B cell (primary cell): ENCODE measurements at regions not wholly inside any gene's neighbourhood (a gene's known extent, or its start where the extent isn't known, plus 50 kb on each side); places are given as distances from the start of the nearest gene placed in this dataset.

Experiments used
- ATAC-seq: fragments of 200-7000 bp; cut with Tn5 transposase; one replicate; pipeline ENCODE4 v1.10.0; 2021; ENCODE audit warnings: low read depth, mild to moderate bottlenecking, moderate number of reproducible peaks, moderate library complexity
- CTCF ChIA-PET: fragments of 350-600 bp; sonication (Branson Sonifier 250); formaldehyde crosslinking; loops from one replicate; lab custom pipeline; 2021; ENCODE audit warnings: antibody characterized with exemption, inconsistent platforms; lab: Charles Lee
- POLR2A ChIA-PET: fragments of 350-600 bp; sonication (Branson Sonifier 250); formaldehyde crosslinking; loops from one replicate; lab custom pipeline; 2021; ENCODE audit warnings: antibody characterized with exemption; lab: Charles Lee
- DNase-seq: peaks from one replicate; pipeline ENCODE4 v3.0.0; 2013
- H2AFZ ChIP-seq: 2 replicates; pipeline ENCODE4 v1.6.1; 2012; ENCODE audit warnings: mild to moderate bottlenecking, low read depth, low read length; ENCODE audit not compliant: insufficient read depth, poor library complexity, severe bottlenecking
- H3K27ac ChIP-seq, 2 donors: 1 replicate in 1 of 2; 2 replicates in 1 of 2; pipeline ENCODE4 v1.5.1; 2012 to 2013; ENCODE audit warnings: low read length in 2 of 2, mild to moderate bottlenecking in 2 of 2, moderate library complexity in 1 of 2
- H3K27me3 ChIP-seq, 4 experiments: fragments of 200-600 bp in 1 of 4; sonication (generic) in 1 of 4; replicated peaks in 1 of 4; 1 replicate in 2 of 4; 2 replicates in 2 of 4; pipeline versions ENCODE4 v1.6.1 to v1.7.0; 2013 to 2016; ENCODE audit warnings: low read length in 3 of 4, mild to moderate bottlenecking in 2 of 4, mixed read lengths in 1 of 4, moderate library complexity in 1 of 4; ENCODE audit not compliant: insufficient read depth in 4 of 4, control insufficient read depth in 3 of 4; ENCODE audit errors: control extremely low read depth in 1 of 4
- H3K36me3 ChIP-seq, 2 experiments: replicated peaks in 1 of 2; 1 replicate in 1 of 2; 2 replicates in 1 of 2; pipeline versions ENCODE4 v1.6.1 to v1.7.1; 2013; ENCODE audit warnings: low read length in 1 of 2; ENCODE audit not compliant: insufficient read depth in 2 of 2, control insufficient read depth in 1 of 2; ENCODE audit errors: control extremely low read depth in 1 of 2, extremely low read depth in 1 of 2
- H3K4me1 ChIP-seq, 2 donors: fragments of 200-600 bp in 1 of 2; sonication (generic) in 1 of 2; 1 replicate in 1 of 2; 2 replicates in 1 of 2; pipeline versions ENCODE4 v1.5.1 to v1.6.1; 2013 to 2017; ENCODE audit warnings: low read length in 2 of 2; ENCODE audit not compliant: control insufficient read depth in 2 of 2, insufficient read depth in 2 of 2
- H3K4me2 ChIP-seq: replicated peaks from 2 replicates; pipeline ENCODE3; 2012; ENCODE audit warnings: mild to moderate bottlenecking, low read depth, low read length; ENCODE audit not compliant: poor library complexity, severe bottlenecking
- H3K4me3 ChIP-seq, 5 experiments: fragments of 200-600 bp in 1 of 5; sonication (generic) in 1 of 5; 1 replicate in 3 of 5; 2 replicates in 2 of 5; pipeline versions ENCODE4 v1.5.1 to v1.7.0; 2011 to 2016; ENCODE audit warnings: low read length in 4 of 5, mild to moderate bottlenecking in 4 of 5, low read depth in 2 of 5, control low read depth in 1 of 5, moderate library complexity in 1 of 5; ENCODE audit not compliant: insufficient read depth in 1 of 5; ENCODE audit errors: control extremely low read depth in 1 of 5, extremely low read depth in 1 of 5
- H3K79me2 ChIP-seq: fragments of 200-600 bp; sonication (generic); one replicate; pipeline ENCODE4 v1.6.0; 2016; ENCODE audit warnings: low read length; ENCODE audit not compliant: control insufficient read depth, insufficient read depth
- H3K9ac ChIP-seq: fragments of 200-600 bp; sonication (generic); 2 replicates; pipeline ENCODE4 v1.6.1; 2017; ENCODE audit warnings: mild to moderate bottlenecking, low read length, moderate library complexity
- H3K9me3 ChIP-seq, 3 donors: one replicate each; pipeline versions ENCODE4 v1.6.1 to v1.7.1; 2013; ENCODE audit warnings: low read length in 2 of 3; ENCODE audit not compliant: control insufficient read depth in 2 of 3, insufficient read depth in 1 of 3; ENCODE audit errors: control extremely low read depth in 1 of 3
- H4K20me1 ChIP-seq: 2 replicates; pipeline ENCODE4 v1.6.0; 2012; ENCODE audit warnings: mild to moderate bottlenecking, low read length; ENCODE audit not compliant: insufficient read depth, control insufficient read depth, poor library complexity, severe bottlenecking
- H3K27ac Mint-ChIP-seq: one replicate; pipeline ENCODE4 v1.8.0; 2021; ENCODE audit warnings: mixed read lengths
- H3K27me3 Mint-ChIP-seq: one replicate; pipeline ENCODE4 v1.8.0; 2021; ENCODE audit warnings: mixed read lengths
- H3K4me1 Mint-ChIP-seq: one replicate; pipeline ENCODE4 v1.8.0; 2021; ENCODE audit warnings: mixed read lengths
- H3K4me3 Mint-ChIP-seq: one replicate; pipeline ENCODE4 v1.8.0; 2021; ENCODE audit warnings: mixed read lengths
- H3K9me3 Mint-ChIP-seq: one replicate; pipeline ENCODE4 v1.8.0; 2022; ENCODE audit warnings: mixed read lengths; ENCODE audit not compliant: insufficient read depth
- EZH2 ChIP-seq: IDR thresholded peaks from 2 replicates; pipeline ENCODE4 v1.6.1; 2012; ENCODE audit warnings: borderline replicate concordance, low read depth, mild to moderate bottlenecking, moderate library complexity, low read length; ENCODE audit not compliant: insufficient read depth, poor library complexity, severe bottlenecking
- WGBS: methylation state at CpG from one replicate; pipeline ENCODE4 v1.1.5; 2013; ENCODE audit warnings: missing lambda C conversion rate; ENCODE audit not compliant: insufficient coverage; 5-methylcytosine and 5-hydroxymethylcytosine counted together
- intact Hi-C: fragments of 100-400 bp; cut with micrococcal nuclease; formaldehyde crosslinking; loops from one replicate; pipeline ENCODE4 v1.10.0; 2022
- TF ChIP-seq, protein P1 (sequence below): fragments of 200-600 bp; IDR thresholded peaks from one replicate; pipeline ENCODE4 v1.8.0; 2022; ENCODE audit warnings: antibody characterized with exemption, mild to moderate bottlenecking

DNA sequence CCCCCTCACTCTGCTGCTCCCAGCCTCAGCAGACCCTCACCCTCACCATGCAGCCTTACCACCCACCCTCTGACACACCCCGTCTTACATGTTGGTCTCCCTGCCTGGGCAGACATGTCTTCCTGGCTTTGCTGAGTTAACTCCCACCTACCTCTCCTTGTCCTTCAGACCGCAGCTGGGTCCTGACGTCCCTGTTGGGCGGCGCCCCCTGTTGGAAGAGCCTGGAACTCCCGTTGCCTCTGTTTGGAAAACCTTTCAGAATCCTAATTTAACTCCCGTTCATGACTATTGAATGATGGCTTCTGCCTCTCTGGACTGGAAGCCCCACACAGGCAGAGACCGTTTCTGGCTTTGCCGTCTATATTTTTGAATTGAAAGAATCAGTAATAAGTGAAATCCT is 245.1 kb downstream of the MYLK4 start:
- POLR2A ChIA-PET: no interaction called here
- H3K4me1 Mint-ChIP-seq: no peaks in the 10 kb centered on the region
- Histone ChIP-seq H3K27me3 (peaks cover 0 to 15% (median 3%) of the 10 kb centered on the region in 4 experiments), H3K4me2 (no peak overlapping the region), H3K36me3 (no peaks in the 10 kb centered on the region), H3K9me3 (no peaks in the 10 kb centered on the region), H3K4me3 (no peak overlapping the region), H4K20me1 (no peaks in the 10 kb centered on the region), H2AFZ (no peak overlapping the region), H3K9ac (no peak overlapping the region), H3K4me1 (no peaks in the 10 kb centered on the region), H3K27ac (no peak overlapping the region), H3K79me2 (no peaks in the 10 kb centered on the region)
- no peak for DNase-seq
- H3K27me3 Mint-ChIP-seq: peaks cover 41% of the 10 kb centered on the region
- intact Hi-C loops: no loop called here
- ATAC-seq: no peak
- TF ChIP-seq, protein P1, sequence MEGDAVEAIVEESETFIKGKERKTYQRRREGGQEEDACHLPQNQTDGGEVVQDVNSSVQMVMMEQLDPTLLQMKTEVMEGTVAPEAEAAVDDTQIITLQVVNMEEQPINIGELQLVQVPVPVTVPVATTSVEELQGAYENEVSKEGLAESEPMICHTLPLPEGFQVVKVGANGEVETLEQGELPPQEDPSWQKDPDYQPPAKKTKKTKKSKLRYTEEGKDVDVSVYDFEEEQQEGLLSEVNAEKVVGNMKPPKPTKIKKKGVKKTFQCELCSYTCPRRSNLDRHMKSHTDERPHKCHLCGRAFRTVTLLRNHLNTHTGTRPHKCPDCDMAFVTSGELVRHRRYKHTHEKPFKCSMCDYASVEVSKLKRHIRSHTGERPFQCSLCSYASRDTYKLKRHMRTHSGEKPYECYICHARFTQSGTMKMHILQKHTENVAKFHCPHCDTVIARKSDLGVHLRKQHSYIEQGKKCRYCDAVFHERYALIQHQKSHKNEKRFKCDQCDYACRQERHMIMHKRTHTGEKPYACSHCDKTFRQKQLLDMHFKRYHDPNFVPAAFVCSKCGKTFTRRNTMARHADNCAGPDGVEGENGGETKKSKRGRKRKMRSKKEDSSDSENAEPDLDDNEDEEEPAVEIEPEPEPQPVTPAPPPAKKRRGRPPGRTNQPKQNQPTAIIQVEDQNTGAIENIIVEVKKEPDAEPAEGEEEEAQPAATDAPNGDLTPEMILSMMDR: no peak
- TF ChIP-seq EZH2: no peak
- WGBS: 49% methylated on average over 8 of the region's 9 CpGs
- H3K27ac Mint-ChIP-seq: no peak overlapping the region
- H3K4me3 Mint-ChIP-seq: no peak overlapping the region
- no peaks in the 10 kb centered on the region for H3K9me3 Mint-ChIP-seq
- CTCF ChIA-PET: no interaction called here

DNA sequence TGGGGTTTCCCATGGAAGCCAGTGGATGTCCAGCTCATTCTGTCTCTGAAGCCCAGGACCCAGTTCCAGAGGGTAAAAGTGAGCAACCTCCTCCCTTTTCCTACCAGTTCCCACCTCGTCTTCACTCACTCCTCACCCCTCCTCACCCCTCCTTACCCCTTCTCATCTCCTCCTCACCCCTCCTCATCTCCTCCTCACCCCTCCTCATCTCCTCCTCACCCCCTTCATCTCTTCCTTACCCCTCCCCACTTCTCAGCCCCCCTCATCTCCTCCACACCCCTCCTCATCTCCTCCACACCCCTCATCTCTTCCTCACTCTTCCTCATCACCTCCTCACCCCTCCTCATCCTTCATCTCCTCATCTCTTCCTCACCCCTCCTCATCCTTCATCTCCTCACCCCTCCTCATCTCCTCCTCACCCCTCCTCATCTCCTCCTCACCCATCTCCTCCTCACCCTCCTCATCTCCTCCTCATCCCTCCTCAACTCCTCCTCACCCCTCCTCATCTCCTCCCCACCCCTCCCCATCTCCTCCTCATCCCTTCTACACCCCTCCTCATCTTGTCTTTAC is 246.1 kb downstream of the MYLK4 start:
- Mint-ChIP-seq H3K4me1 (no peaks in the 10 kb centered on the region), H3K4me3 (no peak overlapping the region), H3K9me3 (no peaks in the 10 kb centered on the region), H3K27ac (no peak overlapping the region), H3K27me3 (peaks cover 37% of the 10 kb centered on the region)
- ChIA-PET POLR2A (no interaction called here), CTCF (no interaction called here)
- H3K9ac ChIP-seq: no peak overlapping the region
- no peaks in the 10 kb centered on the region for H3K36me3 ChIP-seq
- no peak for TF ChIP-seq EZH2
- TF ChIP-seq, protein P1: no peak
- DNase-seq (no peak), ATAC-seq (no peak)
- no peaks in the 10 kb centered on the region for H3K79me2 ChIP-seq
- H3K4me2 ChIP-seq: no peak overlapping the region
- H2AFZ ChIP-seq: no peak overlapping the region
- peaks cover 0 to 15% (median 3%) of the 10 kb centered on the region in 4 experiments for H3K27me3 ChIP-seq
- no peaks in the 10 kb centered on the region for H3K4me1 ChIP-seq
- H3K27ac ChIP-seq: no peak overlapping the region
- no peak overlapping the region for H3K4me3 ChIP-seq
- intact Hi-C loops: no loop called here
- WGBS: 63% methylated on average over 1 of the region's 1 CpG
- H4K20me1 ChIP-seq: no peaks in the 10 kb centered on the region
- H3K9me3 ChIP-seq: no peaks in the 10 kb centered on the region
